ENCODE measurements at regions not wholly inside any gene's neighbourhood (a gene's known extent, or its start where the extent isn't known, plus 50 kb on each side); places are given as distances from the start of the nearest gene placed in this dataset.

- no peak overlapping the region for H3K27ac Mint-ChIP-seq
- no peaks in the 10 kb centered on the region for H4K20me1 ChIP-seq (ENCODE audit: control insufficient read depth, insufficient read depth, low read length, poor library complexity, severe bottlenecking)
- H2AFZ ChIP-seq (ENCODE audit: insufficient read depth, low read depth, low read length, poor library complexity, severe bottlenecking), result no peak overlapping the region
- no peak for DNase-seq
- no peaks in the 10 kb centered on the region for H3K27me3 ChIP-seq (replicated peaks in 1 of 4; ENCODE audit: control extremely low read depth in 1 of 4, control insufficient read depth in 3 of 4, insufficient read depth in 4 of 4, low read length in 3 of 4)
- no peak overlapping the region for H3K9ac ChIP-seq (ENCODE audit: low read length)
- peaks cover 0 to 4% (median 3%) of the 10 kb centered on the region in 3 donors for H3K9me3 ChIP-seq (ENCODE audit: control extremely low read depth in 1 of 3, control insufficient read depth in 2 of 3, insufficient read depth in 1 of 3, low read length in 2 of 3)
- H3K27ac ChIP-seq (ENCODE audit: low read length in 2 of 2), result no peak overlapping the region
- TF ChIP-seq CTCF (IDR thresholded peaks at IDR 0.05), result no peak
- 86% methylated on average over 1 of the region's 2 CpGs for WGBS (ENCODE audit: insufficient coverage)
- H3K4me2 ChIP-seq (replicated peaks; ENCODE audit: low read depth, low read length, poor library complexity, severe bottlenecking), result no peak overlapping the region
- no peaks in the 10 kb centered on the region for H3K79me2 ChIP-seq (ENCODE audit: control insufficient read depth, insufficient read depth, low read length)
- CTCF ChIA-PET, result no interaction called here
- no peaks in the 10 kb centered on the region for H3K27me3 Mint-ChIP-seq
- H3K36me3 ChIP-seq (replicated peaks in 1 of 2; ENCODE audit: control extremely low read depth in 1 of 2, control insufficient read depth in 1 of 2, extremely low read depth in 1 of 2, insufficient read depth in 2 of 2, low read length in 1 of 2), result no peaks in the 10 kb centered on the region
- peaks cover 71% of the 10 kb centered on the region for H3K4me1 Mint-ChIP-seq
- H3K9me3 Mint-ChIP-seq (ENCODE audit: insufficient read depth), result no peaks in the 10 kb centered on the region
- no peak overlapping the region for H3K4me3 Mint-ChIP-seq
- ATAC-seq (ENCODE audit: low read depth), result no peak
- intact Hi-C loops (cut with micrococcal nuclease), result no loop called here
- POLR2A ChIA-PET, result no interaction called here
- H3K4me1 ChIP-seq (ENCODE audit: control insufficient read depth in 2 of 2, insufficient read depth in 2 of 2, low read length in 2 of 2), result peaks cover 29 to 35% of the 10 kb centered on the region in 2 donors
- no peak overlapping the region for H3K4me3 ChIP-seq (ENCODE audit: control extremely low read depth in 1 of 5, extremely low read depth in 1 of 5, insufficient read depth in 1 of 5, low read depth in 2 of 5, low read length in 4 of 5)
Measured at GRCh38 chr6:106733386-106733785, 104.0 kb downstream of the QRSL1 start.

- ATAC-seq (ENCODE audit: low read depth), result no peak
Measured at GRCh38 chr6:106732376-106732940, 103.1 kb downstream of the QRSL1 start.

More at GRCh38 chr6:106732376-106732940, 103.1 kb downstream of the QRSL1 start:
- Mint-ChIP-seq H3K27ac (no peak overlapping the region), H3K27me3 (no peaks in the 10 kb centered on the region), H3K4me3 (peak overlapping the region; percentile 1), H3K9me3 (ENCODE audit: insufficient read depth) (no peaks in the 10 kb centered on the region), H3K4me1 (peaks cover 71% of the 10 kb centered on the region)
- no peaks in the 10 kb centered on the region for H3K27me3 ChIP-seq (replicated peaks in 1 of 4; ENCODE audit: control extremely low read depth in 1 of 4, control insufficient read depth in 3 of 4, insufficient read depth in 4 of 4, low read length in 3 of 4)
- no peak overlapping the region for H2AFZ ChIP-seq (ENCODE audit: insufficient read depth, low read depth, low read length, poor library complexity, severe bottlenecking)
- peaks cover 0 to 4% (median 3%) of the 10 kb centered on the region in 3 donors for H3K9me3 ChIP-seq (ENCODE audit: control extremely low read depth in 1 of 3, control insufficient read depth in 2 of 3, insufficient read depth in 1 of 3, low read length in 2 of 3)
- H3K4me3 ChIP-seq (ENCODE audit: control extremely low read depth in 1 of 5, extremely low read depth in 1 of 5, insufficient read depth in 1 of 5, low read depth in 2 of 5, low read length in 4 of 5), result no peak overlapping the region
- H3K79me2 ChIP-seq (ENCODE audit: control insufficient read depth, insufficient read depth, low read length), result no peaks in the 10 kb centered on the region
- no peaks in the 10 kb centered on the region for H3K36me3 ChIP-seq (replicated peaks in 1 of 2; ENCODE audit: control extremely low read depth in 1 of 2, control insufficient read depth in 1 of 2, extremely low read depth in 1 of 2, insufficient read depth in 2 of 2, low read length in 1 of 2)
- CTCF ChIA-PET, result no interaction called here
- no peak overlapping the region for H3K9ac ChIP-seq (ENCODE audit: low read length)
- intact Hi-C loops (cut with micrococcal nuclease), result no loop called here
- no peak overlapping the region for H3K27ac ChIP-seq (ENCODE audit: low read length in 2 of 2)
- no peak overlapping the region for H3K4me2 ChIP-seq (replicated peaks; ENCODE audit: low read depth, low read length, poor library complexity, severe bottlenecking)
- TF ChIP-seq EZH2 (IDR thresholded peaks at IDR 0.05; ENCODE audit: borderline replicate concordance, insufficient read depth, low read depth, low read length, poor library complexity, severe bottlenecking), result no peak
- no peak for TF ChIP-seq CTCF (IDR thresholded peaks at IDR 0.05)
- H4K20me1 ChIP-seq (ENCODE audit: control insufficient read depth, insufficient read depth, low read length, poor library complexity, severe bottlenecking), result no peaks in the 10 kb centered on the region
- H3K4me1 ChIP-seq (ENCODE audit: control insufficient read depth in 2 of 2, insufficient read depth in 2 of 2, low read length in 2 of 2), result peaks cover 31 to 38% of the 10 kb centered on the region in 2 donors
- WGBS (ENCODE audit: insufficient coverage), result 100% methylated on average over 5 of the region's 7 CpGs
- no peak for DNase-seq
- POLR2A ChIA-PET, result no interaction called here
